SJCRH30 (cell line): ENCODE measurements at regions not wholly inside any gene's neighbourhood (a gene's known extent, or its start where the extent isn't known, plus 50 kb on each side); places are given as distances from the start of the nearest gene placed in this dataset.

Experiments
- DNase-seq, 2 experiments: peaks; one replicate each; pipeline ENCODE4 v3.0.0-alpha.2; 2015 to 2020
- H3K27ac ChIP-seq: fragments of 250-450 bp; sonication (Bioruptor Pico); 2 replicates; pipeline ENCODE4 v1.5.1; 2020; ENCODE audit warnings: mild to moderate bottlenecking, moderate library complexity
- H3K27me3 ChIP-seq: fragments of 250-450 bp; sonication (Bioruptor Pico); 2 replicates; pipeline ENCODE4 v1.5.1; 2020; ENCODE audit warnings: mild to moderate bottlenecking, moderate library complexity
- H3K36me3 ChIP-seq: fragments of 250-450 bp; sonication (Bioruptor Pico); 2 replicates; pipeline ENCODE4 v1.5.1; 2020; ENCODE audit warnings: mild to moderate bottlenecking, moderate library complexity
- H3K4me1 ChIP-seq: fragments of 250-450 bp; sonication (Bioruptor Pico); 2 replicates; pipeline ENCODE4 v1.5.1; 2020; ENCODE audit warnings: mild to moderate bottlenecking, moderate library complexity
- H3K4me3 ChIP-seq: fragments of 250-450 bp; sonication (Bioruptor Pico); 2 replicates; pipeline ENCODE4 v1.5.1; 2020; ENCODE audit warnings: mild to moderate bottlenecking, moderate library complexity
- H3K9me3 ChIP-seq: fragments of 250-450 bp; sonication (Bioruptor Pico); replicated peaks from 2 replicates; pipeline ENCODE4 v1.5.1; 2020; ENCODE audit warnings: mild to moderate bottlenecking, moderate library complexity

- Histone ChIP-seq H3K4me3 (no peak overlapping the region), H3K9me3 (no peaks in the 10 kb centered on the region), H3K4me1 (no peaks in the 10 kb centered on the region), H3K27me3 (no peaks in the 10 kb centered on the region), H3K27ac (no peak overlapping the region), H3K36me3 (no peaks in the 10 kb centered on the region)
- DNase-seq: peak in 1 of 2 experiments; percentile 7
These were observed 502.1 kb downstream of the DMAC1 start for GRCh38 chr9:7297521-7297920.

GRCh38 chr9:7293091-7293490, 506.5 kb downstream of the DMAC1 start:
- peak in 1 of 2 experiments; percentile 5 for DNase-seq
- H3K27me3 ChIP-seq: no peaks in the 10 kb centered on the region
- no peaks in the 10 kb centered on the region for H3K4me1 ChIP-seq
- no peak overlapping the region for H3K27ac ChIP-seq
- no peak overlapping the region for H3K4me3 ChIP-seq
- H3K9me3 ChIP-seq: no peaks in the 10 kb centered on the region
- H3K36me3 ChIP-seq: no peaks in the 10 kb centered on the region

GRCh38 chr9:7289773-7290172, 509.8 kb downstream of the DMAC1 start:
- no peaks in the 10 kb centered on the region for H3K36me3 ChIP-seq
- H3K4me1 ChIP-seq: no peaks in the 10 kb centered on the region
- H3K9me3 ChIP-seq: no peaks in the 10 kb centered on the region
- no peak overlapping the region for H3K27ac ChIP-seq
- no peak overlapping the region for H3K4me3 ChIP-seq
- no peaks in the 10 kb centered on the region for H3K27me3 ChIP-seq
- DNase-seq: no peak

GRCh38 chr9:7287986-7288385, 511.6 kb downstream of the DMAC1 start:
- Histone ChIP-seq H3K9me3 (no peaks in the 10 kb centered on the region), H3K36me3 (no peaks in the 10 kb centered on the region), H3K4me3 (no peak overlapping the region), H3K27ac (no peak overlapping the region), H3K4me1 (no peaks in the 10 kb centered on the region), H3K27me3 (no peaks in the 10 kb centered on the region)
- no peak for DNase-seq

GRCh38 chr9:7287065-7287464, 512.5 kb downstream of the DMAC1 start:
- Histone ChIP-seq H3K9me3 (no peaks in the 10 kb centered on the region), H3K27ac (no peak overlapping the region), H3K4me1 (no peaks in the 10 kb centered on the region), H3K27me3 (no peaks in the 10 kb centered on the region), H3K4me3 (no peak overlapping the region), H3K36me3 (no peaks in the 10 kb centered on the region)
- no peak for DNase-seq

GRCh38 chr9:7286101-7286500, 513.5 kb downstream of the DMAC1 start:
- DNase-seq: no peak
- Histone ChIP-seq H3K4me1 (no peaks in the 10 kb centered on the region), H3K9me3 (no peaks in the 10 kb centered on the region), H3K27me3 (no peaks in the 10 kb centered on the region), H3K4me3 (no peak overlapping the region), H3K36me3 (no peaks in the 10 kb centered on the region), H3K27ac (no peak overlapping the region)

GRCh38 chr9:7285199-7285598, 514.4 kb downstream of the DMAC1 start:
- H3K36me3 ChIP-seq: no peaks in the 10 kb centered on the region
- H3K27me3 ChIP-seq: no peaks in the 10 kb centered on the region
- H3K9me3 ChIP-seq: no peaks in the 10 kb centered on the region
- H3K4me3 ChIP-seq: no peak overlapping the region
- no peaks in the 10 kb centered on the region for H3K4me1 ChIP-seq
- H3K27ac ChIP-seq: no peak overlapping the region
- no peak for DNase-seq

- Histone ChIP-seq H3K36me3 (no peaks in the 10 kb centered on the region), H3K27ac (no peak overlapping the region), H3K27me3 (no peaks in the 10 kb centered on the region), H3K9me3 (no peaks in the 10 kb centered on the region), H3K4me3 (no peak overlapping the region), H3K4me1 (no peaks in the 10 kb centered on the region)
- DNase-seq: no peak
These were observed 515.1 kb downstream of the DMAC1 start for GRCh38 chr9:7284517-7284916.

- Histone ChIP-seq H3K9me3 (no peaks in the 10 kb centered on the region), H3K4me1 (no peaks in the 10 kb centered on the region), H3K36me3 (no peaks in the 10 kb centered on the region), H3K27ac (no peak overlapping the region), H3K27me3 (no peaks in the 10 kb centered on the region), H3K4me3 (no peak overlapping the region)
- DNase-seq: no peak
These were observed 515.5 kb downstream of the DMAC1 start for GRCh38 chr9:7284117-7284516.

- H3K4me3 ChIP-seq: no peak overlapping the region
- H3K36me3 ChIP-seq: no peaks in the 10 kb centered on the region
- H3K4me1 ChIP-seq: no peaks in the 10 kb centered on the region
- no peak overlapping the region for H3K27ac ChIP-seq
- H3K9me3 ChIP-seq: no peaks in the 10 kb centered on the region
- DNase-seq: peak in 1 of 2 experiments; percentile 32
- no peaks in the 10 kb centered on the region for H3K27me3 ChIP-seq
These were observed 515.8 kb downstream of the KDM4C start for GRCh38 chr9:7273575-7273974.

- Histone ChIP-seq H3K9me3 (no peaks in the 10 kb centered on the region), H3K4me1 (no peaks in the 10 kb centered on the region), H3K36me3 (no peaks in the 10 kb centered on the region), H3K27me3 (no peaks in the 10 kb centered on the region), H3K4me3 (no peak overlapping the region), H3K27ac (no peak overlapping the region)
- no peak for DNase-seq
These were observed 509.3 kb downstream of the KDM4C start for GRCh38 chr9:7266911-7267595.

- no peak for DNase-seq
- no peak overlapping the region for H3K27ac ChIP-seq
- H3K4me1 ChIP-seq: no peaks in the 10 kb centered on the region
- H3K27me3 ChIP-seq: no peaks in the 10 kb centered on the region
- H3K4me3 ChIP-seq: no peak overlapping the region
- no peaks in the 10 kb centered on the region for H3K9me3 ChIP-seq
- H3K36me3 ChIP-seq: no peaks in the 10 kb centered on the region
These were observed 507.4 kb downstream of the KDM4C start for GRCh38 chr9:7265181-7265580.

- Histone ChIP-seq H3K36me3 (no peaks in the 10 kb centered on the region), H3K27me3 (no peaks in the 10 kb centered on the region), H3K4me1 (no peaks in the 10 kb centered on the region), H3K9me3 (no peaks in the 10 kb centered on the region), H3K27ac (no peak overlapping the region), H3K4me3 (no peak overlapping the region)
- no peak for DNase-seq
These were observed 501.9 kb downstream of the KDM4C start for GRCh38 chr9:7259544-7260241.

- Histone ChIP-seq H3K4me3 (no peak overlapping the region), H3K36me3 (no peaks in the 10 kb centered on the region), H3K4me1 (no peaks in the 10 kb centered on the region), H3K27me3 (no peaks in the 10 kb centered on the region), H3K27ac (no peak overlapping the region), H3K9me3 (no peaks in the 10 kb centered on the region)
- DNase-seq: no peak
These were observed 501.1 kb downstream of the KDM4C start for GRCh38 chr9:7258688-7259396.

- Histone ChIP-seq H3K4me1 (no peaks in the 10 kb centered on the region), H3K36me3 (no peaks in the 10 kb centered on the region), H3K9me3 (no peaks in the 10 kb centered on the region), H3K4me3 (no peak overlapping the region), H3K27ac (no peak overlapping the region), H3K27me3 (no peaks in the 10 kb centered on the region)
- no peak for DNase-seq
These were observed 489.2 kb downstream of the KDM4C start for GRCh38 chr9:7246917-7247522.
